ENCODE measurements at regions not wholly inside any gene's neighbourhood (a gene's known extent, or its start where the extent isn't known, plus 50 kb on each side); places are given as distances from the start of the nearest gene placed in this dataset.

DNA sequence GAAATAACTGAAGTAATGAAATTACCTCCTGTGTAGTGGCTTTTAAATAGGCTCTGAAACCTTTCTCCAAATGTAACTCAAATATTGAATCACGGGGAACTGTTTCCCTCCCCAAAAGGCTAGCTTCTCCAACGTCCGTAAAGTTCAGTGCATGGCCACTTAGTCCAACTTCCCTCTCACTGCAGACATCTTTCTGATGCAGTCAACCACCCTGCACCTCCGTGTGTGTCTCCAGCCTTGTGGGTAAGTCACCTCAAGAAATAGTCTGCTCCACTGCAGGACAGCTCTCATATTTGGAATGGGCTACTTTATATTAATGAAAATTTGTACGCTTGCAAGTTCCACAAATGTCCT is 152.5 kb upstream of the CYRIA start:
- Histone ChIP-seq H3K4me1 (ENCODE audit: control insufficient read depth, insufficient read depth, low read length) (no peaks in the 10 kb centered on the region), H3K9me3 (ENCODE audit: control insufficient read depth, insufficient read depth, low read depth, low read length) (no peaks in the 10 kb centered on the region), H3K27ac (ENCODE audit: extremely low read depth, low read depth, low read length) (no peak overlapping the region), H3K36me3 (ENCODE audit: control insufficient read depth in 2 of 2, insufficient read depth in 1 of 2, low read length in 2 of 2) (no peaks in the 10 kb centered on the region), H3K4me3 (ENCODE audit: low read depth, low read length) (no peak overlapping the region)
- ChIA-PET CTCF (no interaction called here), POLR2A (no interaction called here)
- TF ChIP-seq, protein P1, sequence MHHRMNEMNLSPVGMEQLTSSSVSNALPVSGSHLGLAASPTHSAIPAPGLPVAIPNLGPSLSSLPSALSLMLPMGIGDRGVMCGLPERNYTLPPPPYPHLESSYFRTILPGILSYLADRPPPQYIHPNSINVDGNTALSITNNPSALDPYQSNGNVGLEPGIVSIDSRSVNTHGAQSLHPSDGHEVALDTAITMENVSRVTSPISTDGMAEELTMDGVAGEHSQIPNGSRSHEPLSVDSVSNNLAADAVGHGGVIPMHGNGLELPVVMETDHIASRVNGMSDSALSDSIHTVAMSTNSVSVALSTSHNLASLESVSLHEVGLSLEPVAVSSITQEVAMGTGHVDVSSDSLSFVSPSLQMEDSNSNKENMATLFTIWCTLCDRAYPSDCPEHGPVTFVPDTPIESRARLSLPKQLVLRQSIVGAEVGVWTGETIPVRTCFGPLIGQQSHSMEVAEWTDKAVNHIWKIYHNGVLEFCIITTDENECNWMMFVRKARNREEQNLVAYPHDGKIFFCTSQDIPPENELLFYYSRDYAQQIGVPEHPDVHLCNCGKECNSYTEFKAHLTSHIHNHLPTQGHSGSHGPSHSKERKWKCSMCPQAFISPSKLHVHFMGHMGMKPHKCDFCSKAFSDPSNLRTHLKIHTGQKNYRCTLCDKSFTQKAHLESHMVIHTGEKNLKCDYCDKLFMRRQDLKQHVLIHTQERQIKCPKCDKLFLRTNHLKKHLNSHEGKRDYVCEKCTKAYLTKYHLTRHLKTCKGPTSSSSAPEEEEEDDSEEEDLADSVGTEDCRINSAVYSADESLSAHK (tag by site-specific recombination; IDR thresholded peaks at IDR 0.05): no peak

DNA sequence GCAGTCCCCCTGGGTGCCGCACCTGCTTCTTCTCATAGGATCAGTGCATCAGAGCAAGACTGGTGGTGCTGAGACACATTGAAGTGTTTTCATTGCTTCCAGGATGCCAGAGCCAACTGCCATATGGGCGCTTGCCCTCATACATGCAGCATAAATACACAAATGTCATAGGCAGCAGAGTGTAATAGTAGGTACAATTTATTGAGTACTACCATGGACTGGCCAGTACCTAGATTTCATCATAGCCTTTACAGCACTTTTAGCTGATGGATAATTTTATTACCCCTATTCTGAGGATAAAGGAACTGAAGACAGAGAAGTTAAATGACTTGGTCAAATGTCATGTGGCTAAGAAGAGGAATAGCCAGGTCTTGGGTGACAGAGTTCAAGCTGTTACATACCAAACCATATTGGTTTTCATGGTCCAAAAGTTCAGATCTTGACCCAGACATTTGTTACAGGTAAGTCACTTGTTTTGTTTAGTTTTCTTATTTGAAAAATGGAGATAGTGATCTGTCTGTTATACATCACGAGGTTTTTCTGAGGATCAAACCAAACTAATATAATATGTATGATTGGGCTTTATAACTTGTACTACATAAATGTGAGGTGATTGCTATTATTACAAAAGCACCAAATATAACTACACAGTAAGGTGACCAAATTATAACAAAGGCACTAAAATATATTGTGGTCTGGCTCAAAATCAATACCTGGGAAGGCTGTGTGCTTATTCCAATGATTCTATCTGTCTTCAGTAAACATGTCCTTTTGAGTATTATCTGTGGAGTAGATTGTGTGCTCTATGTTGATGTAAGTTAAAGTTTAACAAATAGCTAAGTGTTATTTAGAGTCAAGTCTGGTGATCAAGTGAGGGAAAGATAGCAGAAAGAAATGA is 151.9 kb upstream of the CYRIA start:
- ChIA-PET CTCF (no interaction called here), POLR2A (no interaction called here)
- Histone ChIP-seq H3K27ac (ENCODE audit: extremely low read depth, low read depth, low read length) (no peak overlapping the region), H3K9me3 (ENCODE audit: control insufficient read depth, insufficient read depth, low read depth, low read length) (no peaks in the 10 kb centered on the region), H3K4me3 (ENCODE audit: low read depth, low read length) (no peak overlapping the region), H3K36me3 (ENCODE audit: control insufficient read depth in 2 of 2, insufficient read depth in 1 of 2, low read length in 2 of 2) (no peaks in the 10 kb centered on the region), H3K4me1 (ENCODE audit: control insufficient read depth, insufficient read depth, low read length) (no peaks in the 10 kb centered on the region)
- TF ChIP-seq ZNF341 (tag by site-specific recombination; IDR thresholded peaks at IDR 0.05; ENCODE audit: low read depth) (no peak), ZNF626 (tag by site-specific recombination; IDR thresholded peaks at IDR 0.05) (no peak), ZNF530 (tag by site-specific recombination; IDR thresholded peaks at IDR 0.05; ENCODE audit: low read depth) (no peak), ZBTB20 (tag by site-specific recombination; IDR thresholded peaks at IDR 0.05) (no peak), ZFP41 (tag by site-specific recombination; IDR thresholded peaks at IDR 0.05; ENCODE audit: borderline replicate concordance) (no peak), ZNF664 (tag by site-specific recombination; IDR thresholded peaks at IDR 0.05) (no peak), WT1 (tag by site-specific recombination; IDR thresholded peaks at IDR 0.05) (no peak), SETDB1 (IDR thresholded peaks at IDR 0.05; ENCODE audit: insufficient read length, low read length) (no peak), ZNF571 (tag by site-specific recombination; IDR thresholded peaks at IDR 0.05) (no peak)
- TF ChIP-seq, protein P2, sequence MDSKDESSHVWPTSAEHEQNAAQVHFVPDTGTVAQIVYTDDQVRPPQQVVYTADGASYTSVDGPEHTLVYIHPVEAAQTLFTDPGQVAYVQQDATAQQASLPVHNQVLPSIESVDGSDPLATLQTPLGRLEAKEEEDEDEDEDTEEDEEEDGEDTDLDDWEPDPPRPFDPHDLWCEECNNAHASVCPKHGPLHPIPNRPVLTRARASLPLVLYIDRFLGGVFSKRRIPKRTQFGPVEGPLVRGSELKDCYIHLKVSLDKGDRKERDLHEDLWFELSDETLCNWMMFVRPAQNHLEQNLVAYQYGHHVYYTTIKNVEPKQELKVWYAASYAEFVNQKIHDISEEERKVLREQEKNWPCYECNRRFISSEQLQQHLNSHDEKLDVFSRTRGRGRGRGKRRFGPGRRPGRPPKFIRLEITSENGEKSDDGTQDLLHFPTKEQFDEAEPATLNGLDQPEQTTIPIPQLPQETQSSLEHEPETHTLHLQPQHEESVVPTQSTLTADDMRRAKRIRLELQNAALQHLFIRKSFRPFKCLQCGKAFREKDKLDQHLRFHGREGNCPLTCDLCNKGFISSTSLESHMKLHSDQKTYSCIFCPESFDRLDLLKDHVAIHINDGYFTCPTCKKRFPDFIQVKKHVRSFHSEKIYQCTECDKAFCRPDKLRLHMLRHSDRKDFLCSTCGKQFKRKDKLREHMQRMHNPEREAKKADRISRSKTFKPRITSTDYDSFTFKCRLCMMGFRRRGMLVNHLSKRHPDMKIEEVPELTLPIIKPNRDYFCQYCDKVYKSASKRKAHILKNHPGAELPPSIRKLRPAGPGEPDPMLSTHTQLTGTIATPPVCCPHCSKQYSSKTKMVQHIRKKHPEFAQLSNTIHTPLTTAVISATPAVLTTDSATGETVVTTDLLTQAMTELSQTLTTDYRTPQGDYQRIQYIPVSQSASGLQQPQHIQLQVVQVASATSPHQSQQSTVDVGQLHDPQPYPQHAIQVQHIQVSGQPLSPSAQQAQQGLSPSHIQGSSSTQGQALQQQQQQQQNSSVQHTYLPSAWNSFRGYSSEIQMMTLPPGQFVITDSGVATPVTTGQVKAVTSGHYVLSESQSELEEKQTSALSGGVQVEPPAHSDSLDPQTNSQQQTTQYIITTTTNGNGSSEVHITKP (tag by site-specific recombination; IDR thresholded peaks at IDR 0.05): no peak
- TF ChIP-seq, protein P3, sequence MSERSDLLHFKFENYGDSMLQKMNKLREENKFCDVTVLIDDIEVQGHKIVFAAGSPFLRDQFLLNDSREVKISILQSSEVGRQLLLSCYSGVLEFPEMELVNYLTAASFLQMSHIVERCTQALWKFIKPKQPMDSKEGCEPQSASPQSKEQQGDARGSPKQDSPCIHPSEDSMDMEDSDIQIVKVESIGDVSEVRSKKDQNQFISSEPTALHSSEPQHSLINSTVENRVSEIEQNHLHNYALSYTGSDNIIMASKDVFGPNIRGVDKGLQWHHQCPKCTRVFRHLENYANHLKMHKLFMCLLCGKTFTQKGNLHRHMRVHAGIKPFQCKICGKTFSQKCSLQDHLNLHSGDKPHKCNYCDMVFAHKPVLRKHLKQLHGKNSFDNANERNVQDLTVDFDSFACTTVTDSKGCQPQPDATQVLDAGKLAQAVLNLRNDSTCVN (tag by site-specific recombination; optimal IDR thresholded peaks at IDR 0.05): no peak

DNA sequence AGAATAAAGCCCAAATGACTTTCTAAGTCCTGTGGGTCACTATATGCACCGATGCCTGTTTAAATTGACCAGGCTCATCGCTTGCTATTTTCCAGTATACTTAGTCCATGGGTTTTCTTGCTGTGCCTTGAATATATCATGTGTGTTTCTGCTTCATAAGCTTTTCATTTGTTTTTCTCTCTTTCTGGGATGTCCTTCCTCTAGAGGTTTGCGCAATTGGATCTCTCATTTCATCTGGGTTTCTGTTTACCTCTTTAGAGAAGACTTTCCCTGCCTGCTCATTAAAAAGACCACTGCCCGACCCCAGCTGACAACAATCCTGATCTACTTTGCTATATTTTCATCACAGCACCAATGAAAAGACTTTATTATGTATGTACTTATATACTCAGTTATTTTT is 150.9 kb upstream of the CYRIA start:
- no peaks in the 10 kb centered on the region for H3K9me3 ChIP-seq (ENCODE audit: control insufficient read depth, insufficient read depth, low read depth, low read length)
- CTCF ChIA-PET: no interaction called here
- POLR2A ChIA-PET: no interaction called here
- no peak overlapping the region for H3K4me3 ChIP-seq (ENCODE audit: low read depth, low read length)
- H3K27ac ChIP-seq (ENCODE audit: extremely low read depth, low read depth, low read length): no peak overlapping the region
- no peaks in the 10 kb centered on the region for H3K4me1 ChIP-seq (ENCODE audit: control insufficient read depth, insufficient read depth, low read length)
- no peaks in the 10 kb centered on the region for H3K36me3 ChIP-seq (ENCODE audit: control insufficient read depth in 2 of 2, insufficient read depth in 1 of 2, low read length in 2 of 2)
- TF ChIP-seq, protein P4, sequence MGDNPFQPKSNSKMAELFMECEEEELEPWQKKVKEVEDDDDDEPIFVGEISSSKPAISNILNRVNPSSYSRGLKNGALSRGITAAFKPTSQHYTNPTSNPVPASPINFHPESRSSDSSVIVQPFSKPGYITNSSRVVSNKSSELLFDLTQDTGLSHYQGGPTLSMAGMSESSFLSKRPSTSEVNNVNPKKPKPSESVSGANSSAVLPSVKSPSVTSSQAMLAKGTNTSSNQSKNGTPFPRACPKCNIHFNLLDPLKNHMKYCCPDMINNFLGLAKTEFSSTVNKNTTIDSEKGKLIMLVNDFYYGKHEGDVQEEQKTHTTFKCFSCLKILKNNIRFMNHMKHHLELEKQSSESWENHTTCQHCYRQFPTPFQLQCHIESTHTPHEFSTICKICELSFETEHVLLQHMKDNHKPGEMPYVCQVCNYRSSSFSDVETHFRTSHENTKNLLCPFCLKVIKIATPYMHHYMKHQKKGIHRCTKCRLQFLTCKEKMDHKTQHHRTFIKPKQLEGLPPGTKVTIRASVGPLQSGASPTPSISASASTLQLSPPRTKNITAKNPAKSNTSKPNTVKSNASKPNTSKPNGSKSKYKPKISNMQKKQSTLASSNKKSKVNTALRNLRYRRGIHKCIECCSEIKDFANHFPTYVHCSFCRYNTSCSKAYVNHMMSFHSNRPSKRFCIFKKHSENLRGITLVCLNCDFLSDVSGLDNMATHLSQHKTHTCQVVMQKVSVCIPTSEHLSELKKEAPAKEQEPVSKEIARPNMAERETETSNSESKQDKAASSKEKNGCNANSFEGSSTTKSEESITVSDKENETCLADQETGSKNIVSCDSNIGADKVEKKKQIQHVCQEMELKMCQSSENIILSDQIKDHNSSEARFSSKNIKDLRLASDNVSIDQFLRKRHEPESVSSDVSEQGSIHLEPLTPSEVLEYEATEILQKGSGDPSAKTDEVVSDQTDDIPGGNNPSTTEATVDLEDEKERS (tag by site-specific recombination; IDR thresholded peaks at IDR 0.05): no peak
- TF ChIP-seq, protein P5, sequence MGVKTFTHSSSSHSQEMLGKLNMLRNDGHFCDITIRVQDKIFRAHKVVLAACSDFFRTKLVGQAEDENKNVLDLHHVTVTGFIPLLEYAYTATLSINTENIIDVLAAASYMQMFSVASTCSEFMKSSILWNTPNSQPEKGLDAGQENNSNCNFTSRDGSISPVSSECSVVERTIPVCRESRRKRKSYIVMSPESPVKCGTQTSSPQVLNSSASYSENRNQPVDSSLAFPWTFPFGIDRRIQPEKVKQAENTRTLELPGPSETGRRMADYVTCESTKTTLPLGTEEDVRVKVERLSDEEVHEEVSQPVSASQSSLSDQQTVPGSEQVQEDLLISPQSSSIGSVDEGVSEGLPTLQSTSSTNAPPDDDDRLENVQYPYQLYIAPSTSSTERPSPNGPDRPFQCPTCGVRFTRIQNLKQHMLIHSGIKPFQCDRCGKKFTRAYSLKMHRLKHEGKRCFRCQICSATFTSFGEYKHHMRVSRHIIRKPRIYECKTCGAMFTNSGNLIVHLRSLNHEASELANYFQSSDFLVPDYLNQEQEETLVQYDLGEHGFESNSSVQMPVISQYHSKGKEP (tag by site-specific recombination; IDR thresholded peaks at IDR 0.05): no peak
- TF ChIP-seq ZNF221 (tag by site-specific recombination; IDR thresholded peaks at IDR 0.05; ENCODE audit: borderline replicate concordance): no peak
- TF ChIP-seq ZFP3 (tag by site-specific recombination; IDR thresholded peaks at IDR 0.05; ENCODE audit: low read depth): no peak
- no peak for TF ChIP-seq ZNF202 (tag by site-specific recombination; IDR thresholded peaks at IDR 0.05; ENCODE audit: borderline replicate concordance)
- no peak for TF ChIP-seq ZNF423 (tag by site-specific recombination; IDR thresholded peaks at IDR 0.05)
- no peak for TF ChIP-seq ZNF626 (tag by site-specific recombination; IDR thresholded peaks at IDR 0.05)
- TF ChIP-seq SETDB1 (IDR thresholded peaks at IDR 0.05; ENCODE audit: insufficient read length, low read length): no peak
